ENCODE measurements at regions not wholly inside any gene's neighbourhood (a gene's known extent, or its start where the extent isn't known, plus 50 kb on each side); places are given as distances from the start of the nearest gene placed in this dataset.

- TF ChIP-seq POLR2A (IDR thresholded peaks at IDR 0.05; ENCODE audit: extremely low read depth, insufficient read length) (no peak), MAX (IDR thresholded peaks at IDR 0.05; ENCODE audit: low read depth, low read length) (no peak), MYC (IDR thresholded peaks at IDR 0.05; ENCODE audit: low read depth, low read length) (no peak)
- TF ChIP-seq, protein P1, sequence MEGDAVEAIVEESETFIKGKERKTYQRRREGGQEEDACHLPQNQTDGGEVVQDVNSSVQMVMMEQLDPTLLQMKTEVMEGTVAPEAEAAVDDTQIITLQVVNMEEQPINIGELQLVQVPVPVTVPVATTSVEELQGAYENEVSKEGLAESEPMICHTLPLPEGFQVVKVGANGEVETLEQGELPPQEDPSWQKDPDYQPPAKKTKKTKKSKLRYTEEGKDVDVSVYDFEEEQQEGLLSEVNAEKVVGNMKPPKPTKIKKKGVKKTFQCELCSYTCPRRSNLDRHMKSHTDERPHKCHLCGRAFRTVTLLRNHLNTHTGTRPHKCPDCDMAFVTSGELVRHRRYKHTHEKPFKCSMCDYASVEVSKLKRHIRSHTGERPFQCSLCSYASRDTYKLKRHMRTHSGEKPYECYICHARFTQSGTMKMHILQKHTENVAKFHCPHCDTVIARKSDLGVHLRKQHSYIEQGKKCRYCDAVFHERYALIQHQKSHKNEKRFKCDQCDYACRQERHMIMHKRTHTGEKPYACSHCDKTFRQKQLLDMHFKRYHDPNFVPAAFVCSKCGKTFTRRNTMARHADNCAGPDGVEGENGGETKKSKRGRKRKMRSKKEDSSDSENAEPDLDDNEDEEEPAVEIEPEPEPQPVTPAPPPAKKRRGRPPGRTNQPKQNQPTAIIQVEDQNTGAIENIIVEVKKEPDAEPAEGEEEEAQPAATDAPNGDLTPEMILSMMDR (IDR thresholded peaks at IDR 0.05; ENCODE audit: low read depth, low read length), result no peak
- DNase-seq (ENCODE audit: low read depth), result no peak
Observed at GRCh38 chr5:128766406-128766805, 198.9 kb upstream of the SLC27A6 start.

GRCh38 chr5:128770907-128771306 is 194.4 kb upstream of the SLC27A6 start:
- TF ChIP-seq, protein P1 (IDR thresholded peaks at IDR 0.05; ENCODE audit: low read depth, low read length), result no peak
- TF ChIP-seq MAX (IDR thresholded peaks at IDR 0.05; ENCODE audit: low read depth, low read length) (no peak), POLR2A (IDR thresholded peaks at IDR 0.05; ENCODE audit: extremely low read depth, insufficient read length) (no peak), MYC (IDR thresholded peaks at IDR 0.05; ENCODE audit: low read depth, low read length) (no peak)
- no peak overlapping the region for H3K4me3 ChIP-seq (ENCODE audit: low read depth, low read length)
- peak; percentile 15 for DNase-seq (ENCODE audit: low read depth)

More at GRCh38 chr5:128766406-128766805, 198.9 kb upstream of the SLC27A6 start:
- no peak overlapping the region for H3K4me3 ChIP-seq (ENCODE audit: low read depth, low read length)

- TF ChIP-seq, protein P1 (IDR thresholded peaks at IDR 0.05; ENCODE audit: low read depth, low read length), result no peak
- no peak for TF ChIP-seq MYC (IDR thresholded peaks at IDR 0.05; ENCODE audit: low read depth, low read length)
- no peak for TF ChIP-seq MAX (IDR thresholded peaks at IDR 0.05; ENCODE audit: low read depth, low read length)
- TF ChIP-seq POLR2A (IDR thresholded peaks at IDR 0.05; ENCODE audit: extremely low read depth, insufficient read length), result no peak
- no peak overlapping the region for H3K4me3 ChIP-seq (ENCODE audit: low read depth, low read length)
- DNase-seq (ENCODE audit: low read depth), result no peak
Observed at GRCh38 chr5:128772356-128772755, 192.9 kb upstream of the SLC27A6 start.

DNA sequence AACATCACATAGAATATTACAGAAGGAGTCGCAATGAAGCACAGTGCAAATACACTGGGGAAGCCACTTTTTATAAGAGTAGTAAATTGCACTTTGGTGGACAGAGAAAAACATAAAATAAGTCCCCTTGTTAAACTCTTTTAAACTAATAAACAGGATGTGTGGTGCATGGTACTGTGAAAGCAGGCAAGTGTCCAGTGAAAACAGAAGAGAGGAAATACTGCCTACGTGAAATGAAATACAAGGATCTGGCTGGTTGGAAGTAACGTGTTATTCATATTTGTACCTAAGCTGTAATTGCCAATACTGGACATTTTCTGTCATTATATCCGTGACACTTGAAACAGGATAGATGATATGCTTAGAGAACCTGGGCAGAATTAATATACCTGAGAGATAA is 191.9 kb upstream of the SLC27A6 start:
- TF ChIP-seq POLR2A (IDR thresholded peaks at IDR 0.05; ENCODE audit: extremely low read depth, insufficient read length) (no peak), MAX (IDR thresholded peaks at IDR 0.05; ENCODE audit: low read depth, low read length) (no peak), MYC (IDR thresholded peaks at IDR 0.05; ENCODE audit: low read depth, low read length) (no peak)
- TF ChIP-seq, protein P1 (IDR thresholded peaks at IDR 0.05; ENCODE audit: low read depth, low read length), result no peak
- no peak overlapping the region for H3K4me3 ChIP-seq (ENCODE audit: low read depth, low read length)
- no peak for DNase-seq (ENCODE audit: low read depth)

DNA sequence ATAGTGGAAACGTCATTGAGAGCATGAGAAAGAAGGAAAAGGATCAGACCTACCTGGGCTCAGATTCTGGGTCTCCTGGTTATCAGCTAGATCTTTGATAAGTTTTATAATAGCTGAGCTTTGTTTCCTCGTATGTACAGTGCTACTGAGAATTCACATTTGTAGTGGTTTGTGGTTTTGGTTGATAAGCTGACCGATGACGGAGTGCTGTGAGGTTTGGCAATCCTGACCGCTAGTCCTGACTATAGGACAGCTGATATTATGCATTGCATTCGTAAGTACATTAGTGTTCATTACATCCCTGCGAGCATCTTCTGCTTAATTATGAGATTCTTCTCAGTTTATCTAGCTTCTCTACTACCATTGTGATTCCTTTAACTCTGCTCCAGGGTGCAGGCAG is 190.7 kb upstream of the SLC27A6 start:
- DNase-seq (ENCODE audit: low read depth), result peak; percentile 77
- no peak overlapping the region for H3K4me3 ChIP-seq (ENCODE audit: low read depth, low read length)
- no peak for TF ChIP-seq POLR2A (IDR thresholded peaks at IDR 0.05; ENCODE audit: extremely low read depth, insufficient read length)
- TF ChIP-seq MAX (IDR thresholded peaks at IDR 0.05; ENCODE audit: low read depth, low read length), result no peak
- TF ChIP-seq MYC (IDR thresholded peaks at IDR 0.05; ENCODE audit: low read depth, low read length), result no peak
- TF ChIP-seq, protein P1 (IDR thresholded peaks at IDR 0.05; ENCODE audit: low read depth, low read length), result no peak

GRCh38 chr5:128775558-128775957 is 189.7 kb upstream of the SLC27A6 start:
- DNase-seq (ENCODE audit: low read depth), result no peak
- no peak overlapping the region for H3K4me3 ChIP-seq (ENCODE audit: low read depth, low read length)
- TF ChIP-seq, protein P1 (IDR thresholded peaks at IDR 0.05; ENCODE audit: low read depth, low read length), result no peak
- no peak for TF ChIP-seq POLR2A (IDR thresholded peaks at IDR 0.05; ENCODE audit: extremely low read depth, insufficient read length)
- no peak for TF ChIP-seq MYC (IDR thresholded peaks at IDR 0.05; ENCODE audit: low read depth, low read length)
- TF ChIP-seq MAX (IDR thresholded peaks at IDR 0.05; ENCODE audit: low read depth, low read length), result no peak
